OCI-LY1 (cell line): ENCODE measurements at regions not wholly inside any gene's neighbourhood (a gene's known extent, or its start where the extent isn't known, plus 50 kb on each side); places are given as distances from the start of the nearest gene placed in this dataset.

Source experiments
- H2AFZ ChIP-seq: fragments of 200-600 bp; sonication (generic), shearing (Covaris generic); 2 replicates; pipeline ENCODE4 v1.6.0; 2014; ENCODE audit warnings: antibody characterized with exemption, mild to moderate bottlenecking, low read length
- H3F3A ChIP-seq: fragments of 200-600 bp; sonication (generic), shearing (Covaris generic); 2 replicates; pipeline ENCODE4 v1.6.0; 2014; ENCODE audit warnings: mild to moderate bottlenecking, antibody characterized with exemption, low read length, moderate library complexity; ENCODE audit not compliant: insufficient read depth
- H3K27ac ChIP-seq: fragments of 200-600 bp; sonication (generic); 2 replicates; pipeline ENCODE4 v1.5.1; 2014; ENCODE audit warnings: low read length, mixed run types, mild to moderate bottlenecking, low read depth; ENCODE audit not compliant: poor library complexity, severe bottlenecking
- H3K27me3 ChIP-seq: fragments of 200-600 bp; sonication (generic); 2 replicates; pipeline ENCODE4 v1.6.0; 2014; ENCODE audit warnings: antibody characterized with exemption, mild to moderate bottlenecking, low read length, moderate library complexity; ENCODE audit not compliant: insufficient read depth
- H3K36me3 ChIP-seq: fragments of 200-600 bp; sonication (generic); 2 replicates; pipeline ENCODE4 v1.6.1; 2014; ENCODE audit warnings: mild to moderate bottlenecking, antibody characterized with exemption, low read length, moderate library complexity, mixed read lengths; ENCODE audit not compliant: insufficient read depth
- H3K4me1 ChIP-seq: fragments of 200-600 bp; sonication (generic); 2 replicates; pipeline ENCODE4 v1.5.1; 2014; ENCODE audit warnings: mild to moderate bottlenecking, low read length, moderate library complexity; ENCODE audit not compliant: insufficient read depth, severe bottlenecking
- H3K4me2 ChIP-seq: fragments of 200-600 bp; sonication (generic), shearing (Covaris generic); 2 replicates; pipeline ENCODE4 v1.6.1; 2014; ENCODE audit warnings: low read length
- H3K4me3 ChIP-seq: fragments of 200-600 bp; sonication (generic); 2 replicates; pipeline ENCODE4 v1.5.1; 2014; ENCODE audit warnings: low read length, low read depth, mild to moderate bottlenecking, mixed read lengths; ENCODE audit not compliant: poor library complexity, severe bottlenecking
- H3K79me2 ChIP-seq: fragments of 200-600 bp; shearing (Covaris generic); 2 replicates; pipeline ENCODE4 v1.6.1; 2016; ENCODE audit warnings: mixed run types, low read length, mixed read lengths; ENCODE audit not compliant: insufficient read depth
- H3K9ac ChIP-seq: fragments of 200-600 bp; sonication (generic), shearing (Covaris generic); 2 replicates; pipeline ENCODE4 v1.6.1; 2014; ENCODE audit warnings: mild to moderate bottlenecking, low read length, mixed read lengths
- H3K9me2 ChIP-seq: fragments of 200-600 bp; sonication (generic), shearing (Covaris generic); 2 replicates; pipeline ENCODE4 v1.6.1; 2014; ENCODE audit warnings: low read depth, mild to moderate bottlenecking, low read length, mixed read lengths
- H3K9me3 ChIP-seq: fragments of 200-600 bp; shearing (Covaris generic); 2 replicates; pipeline ENCODE4 v1.6.1; 2014; ENCODE audit warnings: low read length, mixed read lengths
- H4K20me1 ChIP-seq: fragments of 200-600 bp; sonication (generic), shearing (Covaris generic); 2 replicates; pipeline ENCODE4 v1.6.0; 2016; ENCODE audit warnings: mild to moderate bottlenecking, low read length; ENCODE audit not compliant: insufficient read depth
- EZH2 ChIP-seq: fragments of 200-600 bp; sonication (generic), shearing (Covaris generic); IDR thresholded peaks from 2 replicates; pipeline ENCODE4 v1.8.0; 2017; ENCODE audit warnings: borderline replicate concordance, mixed run types, mild to moderate bottlenecking, antibody characterized with exemption, low read length, moderate library complexity, mixed read lengths
- TF ChIP-seq, protein P1 (sequence below): fragments of 200-600 bp; sonication (generic), shearing (Covaris generic); IDR thresholded peaks from 2 replicates; pipeline ENCODE4 v1.5.1; 2017; ENCODE audit warnings: mild to moderate bottlenecking, antibody characterized with exemption, low read length, moderate library complexity, mixed read lengths

DNA sequence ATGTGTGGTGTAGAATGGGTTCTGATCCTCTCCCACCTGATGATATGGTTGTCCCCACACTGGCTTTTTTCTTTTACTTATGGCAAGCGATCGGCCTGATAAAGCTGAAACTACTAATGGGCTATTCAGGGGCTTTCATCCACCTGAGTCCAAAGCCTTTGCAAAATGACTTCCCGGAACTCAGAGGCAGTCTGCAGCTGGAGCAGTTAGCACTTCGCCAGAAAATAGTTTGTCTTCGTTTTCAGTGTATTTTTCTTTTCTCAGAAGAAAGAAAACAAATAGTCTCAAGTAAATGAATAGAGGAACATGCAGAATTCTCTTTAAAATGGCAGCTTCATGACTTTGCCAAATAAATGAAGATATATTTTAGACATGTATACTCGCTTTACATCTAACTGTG is 306.0 kb upstream of the ADAMTS9 start:
- no peaks in the 10 kb centered on the region for H3K27me3 ChIP-seq
- no peaks in the 10 kb centered on the region for H3K9me2 ChIP-seq
- H3K4me3 ChIP-seq: no peak overlapping the region
- H3K27ac ChIP-seq: no peak overlapping the region
- H3K4me1 ChIP-seq: no peaks in the 10 kb centered on the region
- H3K79me2 ChIP-seq: no peaks in the 10 kb centered on the region
- no peak overlapping the region for H2AFZ ChIP-seq
- H4K20me1 ChIP-seq: no peaks in the 10 kb centered on the region
- no peak overlapping the region for H3K9ac ChIP-seq
- no peaks in the 10 kb centered on the region for H3K9me3 ChIP-seq
- no peaks in the 10 kb centered on the region for H3K36me3 ChIP-seq
- no peak for TF ChIP-seq EZH2
- no peak overlapping the region for H3K4me2 ChIP-seq
- no peaks in the 10 kb centered on the region for H3F3A ChIP-seq

DNA sequence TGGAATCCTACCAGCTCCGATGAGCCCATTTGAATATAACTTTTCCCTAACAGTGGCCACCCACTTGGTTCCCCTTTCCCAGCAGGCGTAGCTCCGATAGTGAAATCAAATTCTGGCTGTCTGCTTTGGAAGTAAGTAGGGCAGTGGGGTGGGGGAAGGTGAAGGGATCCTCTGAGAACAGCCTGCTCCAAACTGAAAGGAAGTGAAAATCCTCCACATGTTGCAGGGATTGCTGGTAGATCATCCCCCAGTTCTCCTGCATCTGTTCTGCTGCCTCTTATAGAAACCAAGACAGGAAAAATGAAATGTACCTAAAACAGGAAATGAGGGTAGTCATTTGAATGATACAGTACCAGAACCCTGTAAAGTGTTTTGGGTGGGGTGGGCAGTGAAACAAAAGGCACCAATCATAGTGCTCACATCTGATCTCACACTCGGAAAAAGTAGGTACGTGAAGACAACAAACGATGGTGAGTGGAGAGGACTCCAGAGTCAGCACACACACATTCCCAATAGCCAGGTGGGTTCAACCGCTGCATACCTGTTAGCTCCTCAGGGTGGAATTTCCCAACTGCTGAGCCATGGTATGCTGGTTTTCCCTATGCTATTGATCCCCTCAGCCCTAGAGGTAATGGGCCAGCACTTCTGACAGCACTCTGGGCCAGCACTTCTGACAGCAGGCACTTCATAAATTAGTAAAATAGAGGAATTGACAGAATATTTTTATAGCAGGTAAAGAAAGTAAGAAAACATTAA is 304.9 kb upstream of the ADAMTS9 start:
- Histone ChIP-seq H3K4me1 (no peaks in the 10 kb centered on the region), H2AFZ (no peak overlapping the region), H3K27me3 (no peaks in the 10 kb centered on the region), H3K36me3 (no peaks in the 10 kb centered on the region), H3K79me2 (no peaks in the 10 kb centered on the region), H3K4me3 (no peak overlapping the region), H3F3A (no peaks in the 10 kb centered on the region), H3K27ac (no peak overlapping the region), H3K9me3 (no peaks in the 10 kb centered on the region), H4K20me1 (no peaks in the 10 kb centered on the region), H3K9me2 (no peaks in the 10 kb centered on the region), H3K9ac (no peak overlapping the region), H3K4me2 (no peak overlapping the region)
- TF ChIP-seq, protein P1, sequence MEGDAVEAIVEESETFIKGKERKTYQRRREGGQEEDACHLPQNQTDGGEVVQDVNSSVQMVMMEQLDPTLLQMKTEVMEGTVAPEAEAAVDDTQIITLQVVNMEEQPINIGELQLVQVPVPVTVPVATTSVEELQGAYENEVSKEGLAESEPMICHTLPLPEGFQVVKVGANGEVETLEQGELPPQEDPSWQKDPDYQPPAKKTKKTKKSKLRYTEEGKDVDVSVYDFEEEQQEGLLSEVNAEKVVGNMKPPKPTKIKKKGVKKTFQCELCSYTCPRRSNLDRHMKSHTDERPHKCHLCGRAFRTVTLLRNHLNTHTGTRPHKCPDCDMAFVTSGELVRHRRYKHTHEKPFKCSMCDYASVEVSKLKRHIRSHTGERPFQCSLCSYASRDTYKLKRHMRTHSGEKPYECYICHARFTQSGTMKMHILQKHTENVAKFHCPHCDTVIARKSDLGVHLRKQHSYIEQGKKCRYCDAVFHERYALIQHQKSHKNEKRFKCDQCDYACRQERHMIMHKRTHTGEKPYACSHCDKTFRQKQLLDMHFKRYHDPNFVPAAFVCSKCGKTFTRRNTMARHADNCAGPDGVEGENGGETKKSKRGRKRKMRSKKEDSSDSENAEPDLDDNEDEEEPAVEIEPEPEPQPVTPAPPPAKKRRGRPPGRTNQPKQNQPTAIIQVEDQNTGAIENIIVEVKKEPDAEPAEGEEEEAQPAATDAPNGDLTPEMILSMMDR: no peak
- no peak for TF ChIP-seq EZH2

DNA sequence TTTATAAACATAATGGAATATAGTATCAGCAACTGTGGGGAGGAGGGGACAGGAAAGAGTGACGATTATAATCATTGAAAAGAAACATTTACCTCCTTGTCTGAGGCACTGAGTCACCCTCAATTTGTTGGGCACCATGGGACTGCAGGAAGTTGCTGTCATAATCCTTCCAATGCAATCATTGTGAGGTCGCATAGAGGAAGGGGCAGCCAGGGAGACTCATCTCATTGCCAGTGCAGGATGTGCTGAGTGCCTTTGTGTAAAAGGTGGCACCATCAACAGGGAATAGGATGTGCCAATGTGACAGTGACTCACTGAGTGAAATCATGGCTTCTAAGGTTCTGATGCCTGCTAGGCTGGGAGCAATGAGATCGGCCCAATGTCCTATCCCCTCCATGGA is 300.4 kb upstream of the ADAMTS9 start:
- Histone ChIP-seq H3K4me1 (no peaks in the 10 kb centered on the region), H3K9ac (no peak overlapping the region), H3K27ac (no peak overlapping the region), H3F3A (no peaks in the 10 kb centered on the region), H3K4me2 (no peak overlapping the region), H3K27me3 (no peaks in the 10 kb centered on the region), H3K4me3 (no peak overlapping the region), H3K9me3 (no peaks in the 10 kb centered on the region), H3K9me2 (no peaks in the 10 kb centered on the region), H4K20me1 (no peaks in the 10 kb centered on the region), H3K36me3 (no peaks in the 10 kb centered on the region), H2AFZ (no peak overlapping the region), H3K79me2 (no peaks in the 10 kb centered on the region)
- TF ChIP-seq, protein P1: no peak
- no peak for TF ChIP-seq EZH2

DNA sequence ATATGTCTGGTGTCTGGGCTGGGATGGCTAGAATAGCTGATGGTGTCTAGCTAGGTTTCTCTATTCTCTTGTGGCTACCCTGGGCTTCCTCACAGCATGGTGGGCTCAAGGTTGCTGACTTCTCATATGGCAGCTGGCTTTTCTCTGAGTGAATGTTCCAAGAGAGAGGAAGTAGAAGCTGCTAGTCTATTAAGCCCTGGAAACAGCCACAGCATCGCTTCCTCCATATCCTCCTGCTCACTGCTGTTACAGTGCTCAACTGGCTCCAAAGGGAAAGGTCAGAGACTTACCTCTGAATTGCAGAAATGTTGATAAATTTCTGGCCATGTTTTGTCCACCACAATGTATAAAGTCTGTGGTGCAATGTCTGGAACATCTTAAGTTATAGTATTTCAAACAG is 299.9 kb upstream of the ADAMTS9 start:
- no peak for TF ChIP-seq EZH2
- TF ChIP-seq, protein P1: no peak
- Histone ChIP-seq H4K20me1 (no peaks in the 10 kb centered on the region), H3K36me3 (no peaks in the 10 kb centered on the region), H3K79me2 (no peaks in the 10 kb centered on the region), H3K27me3 (no peaks in the 10 kb centered on the region), H3K9ac (no peak overlapping the region), H3K4me1 (no peaks in the 10 kb centered on the region), H3F3A (no peaks in the 10 kb centered on the region), H3K4me3 (no peak overlapping the region), H3K9me2 (no peaks in the 10 kb centered on the region), H3K9me3 (no peaks in the 10 kb centered on the region), H3K27ac (no peak overlapping the region), H3K4me2 (no peak overlapping the region), H2AFZ (no peak overlapping the region)
